HCT116 (cell line): ENCODE measurements at regions not wholly inside any gene's neighbourhood (a gene's known extent, or its start where the extent isn't known, plus 50 kb on each side); places are given as distances from the start of the nearest gene placed in this dataset.

Source experiments
- ATAC-seq: fragments of 200-7000 bp; cut with Tn5 transposase; 2 replicates; pipeline ENCODE4 v1.9.1; 2020; ENCODE audit warnings: mild to moderate bottlenecking, moderate library complexity
- BruUV-seq: library from RNA; stranded (reverse); fragments of 400-500 nt; replicated peaks from 2 replicates; lab custom pipeline; 2021; lab: Mats Ljungman, UMichigan
- CTCF ChIA-PET: fragments of 300-600 bp; sonication (Branson Sonifier 250); formaldehyde crosslinking; loops from one replicate; lab custom pipeline; 2021; ENCODE audit warnings: antibody characterized with exemption; lab: Charles Lee
- POLR2A ChIA-PET: fragments of 300-600, 350-600 bp; sonication (Branson Sonifier 250); formaldehyde crosslinking; loops from one replicate; lab custom pipeline; 2021; ENCODE audit warnings: antibody characterized with exemption; lab: Charles Lee
- RAD21 ChIA-PET, 2 experiments: fragments of 300-600 bp; sonication (Branson Sonifier 250); formaldehyde crosslinking; loops; one replicate each; lab custom pipeline; 2023; ENCODE audit warnings: low total read pairs in 2 of 2; ENCODE audit not compliant: uncharacterized antibody in 2 of 2, unreplicated experiment in 2 of 2, low non-redundant PET in 1 of 2; lab: Charles Lee
- DNase-seq: peaks from one replicate; pipeline ENCODE4 v3.0.0-alpha.2; 2010; ENCODE audit warnings: low read depth, low spot score
- H2AFZ ChIP-seq: fragments of 200-600 bp; shearing (Covaris generic), sonication (generic); 2 replicates; pipeline ENCODE4 v1.6.1; 2017; ENCODE audit warnings: low read depth, mixed run types, mixed read lengths, antibody characterized with exemption, low read length; ENCODE audit not compliant: poor library complexity, severe bottlenecking
- H3K27ac ChIP-seq: 2 replicates; pipeline ENCODE4 v1.5.1; 2012; ENCODE audit warnings: low read depth, low read length
- H3K27me3 ChIP-seq: fragments of 200-600 bp; sonication (generic); 2 replicates; pipeline ENCODE4 v1.6.1; 2016; ENCODE audit warnings: mixed run types, low read length, mixed read lengths; ENCODE audit not compliant: insufficient read depth
- H3K36me3 ChIP-seq, 2 experiments: fragments of 200-500 bp in 1 of 2; fragments of 200-600 bp in 1 of 2; sonication (Bioruptor generic) in 1 of 2; sonication (generic) in 1 of 2; 2 replicates each; pipeline versions ENCODE4 v1.5.1 to v1.6.1; 2014 to 2016; ENCODE audit warnings: low read length in 2 of 2, inconsistent platforms in 1 of 2, mixed read lengths in 1 of 2, mixed run types in 1 of 2; ENCODE audit not compliant: insufficient read depth in 2 of 2, control insufficient read depth in 1 of 2
- H3K4me1 ChIP-seq, 2 experiments: fragments of 200-600 bp in 1 of 2; sonication (generic) in 1 of 2; 2 replicates each; pipeline versions ENCODE4 v1.5.1 to v1.6.1; 2012 to 2017; ENCODE audit warnings: low read length in 2 of 2, inconsistent platforms in 1 of 2, mild to moderate bottlenecking in 1 of 2, mixed read lengths in 1 of 2, mixed run types in 1 of 2, moderate library complexity in 1 of 2; ENCODE audit not compliant: insufficient read depth in 2 of 2, control insufficient read depth in 1 of 2
- H3K4me2 ChIP-seq: fragments of 200-600 bp; sonication (generic); 2 replicates; pipeline ENCODE4 v1.6.1; 2017; ENCODE audit warnings: mixed run types, low read length, mixed read lengths
- H3K4me3 ChIP-seq, 2 experiments: fragments of 200-600 bp in 1 of 2; sonication (generic) in 1 of 2; replicated peaks in 1 of 2; 2 replicates each; pipeline ENCODE4 v1.5.1; 2011 to 2016; ENCODE audit warnings: low read length in 2 of 2, control low read depth in 1 of 2, low read depth in 1 of 2, mild to moderate bottlenecking in 1 of 2, mixed read lengths in 1 of 2, mixed run types in 1 of 2
- H3K79me2 ChIP-seq: fragments of 200-600 bp; sonication (generic); 2 replicates; pipeline ENCODE4 v1.6.1; 2017; ENCODE audit warnings: mild to moderate bottlenecking, mixed run types, low read length, moderate library complexity, mixed read lengths; ENCODE audit not compliant: insufficient read depth
- H3K9ac ChIP-seq: fragments of 200-600 bp; sonication (generic); 2 replicates; pipeline ENCODE4 v1.6.1; 2016; ENCODE audit warnings: low read length, mixed read lengths
- H3K9me2 ChIP-seq: fragments of 200-600 bp; sonication (generic), shearing (Covaris generic); 2 replicates; pipeline ENCODE4 v1.6.1; 2017; ENCODE audit warnings: mixed run types, mild to moderate bottlenecking, moderate library complexity; ENCODE audit not compliant: insufficient read depth
- H3K9me3 ChIP-seq, 2 experiments: fragments of 200-500 bp in 1 of 2; fragments of 200-600 bp in 1 of 2; sonication (Bioruptor generic) in 1 of 2; sonication (generic) in 1 of 2; 2 replicates each; pipeline ENCODE4 v1.6.1; 2014 to 2017; ENCODE audit warnings: low read length in 2 of 2, mixed read lengths in 2 of 2, inconsistent platforms in 1 of 2, low read depth in 1 of 2, mild to moderate bottlenecking in 1 of 2, mixed run types in 1 of 2, moderate library complexity in 1 of 2; ENCODE audit not compliant: control insufficient read depth in 1 of 2, insufficient read depth in 1 of 2
- H4K20me1 ChIP-seq: fragments of 200-600 bp; sonication (generic), shearing (Covaris generic); 2 replicates; pipeline ENCODE4 v1.6.1; 2017; ENCODE audit warnings: mixed run types, mild to moderate bottlenecking, moderate library complexity; ENCODE audit not compliant: insufficient read depth
- ATF3 ChIP-seq: IDR thresholded peaks from 2 replicates; pipeline ENCODE4 v1.6.1; 2012
- CBX3 ChIP-seq: IDR thresholded peaks from 2 replicates; pipeline ENCODE4 v1.6.1; 2012; ENCODE audit warnings: low read depth
- CEBPB ChIP-seq: IDR thresholded peaks from 2 replicates; pipeline ENCODE4 v1.6.1; 2012; ENCODE audit warnings: low read depth
- CTCF ChIP-seq, 3 experiments: fragments of 200-600 bp in 1 of 3; sonication (generic) in 1 of 3; IDR thresholded peaks in 2 of 3; conservative IDR thresholded peaks in 1 of 3; 2 replicates each; pipeline ENCODE4 v1.5.1; 2012 to 2017; ENCODE audit warnings: low read depth in 2 of 3, low read length in 2 of 3, antibody characterized with exemption in 1 of 3, borderline replicate concordance in 1 of 3, control low read depth in 1 of 3, mild to moderate bottlenecking in 1 of 3, mixed read lengths in 1 of 3, mixed run types in 1 of 3, moderate library complexity in 1 of 3; ENCODE audit not compliant: insufficient read depth in 1 of 3
- EGR1 ChIP-seq: IDR thresholded peaks from 2 replicates; pipeline ENCODE4 v1.6.1; 2012; ENCODE audit warnings: low read depth
- ELF1 ChIP-seq: IDR thresholded peaks from 2 replicates; pipeline ENCODE4 v1.6.1; 2012; ENCODE audit warnings: low read depth, borderline replicate concordance
- EZH2 ChIP-seq: fragments of 200-600 bp; sonication (generic); IDR thresholded peaks from 2 replicates; pipeline ENCODE4 v1.6.1; 2017; ENCODE audit warnings: antibody characterized with exemption, mixed run types
- EZH2phosphoT487 ChIP-seq: fragments of 200-600 bp; IDR thresholded peaks from 2 replicates; pipeline ENCODE4 v1.6.1; 2018; ENCODE audit warnings: antibody characterized with exemption, borderline replicate concordance
- FOSL1 ChIP-seq: IDR thresholded peaks from 2 replicates; pipeline ENCODE4 v1.6.1; 2012; ENCODE audit warnings: low read depth
- JUND ChIP-seq: IDR thresholded peaks from 2 replicates; pipeline ENCODE4 v1.6.1; 2012
- MAX ChIP-seq: IDR thresholded peaks from 2 replicates; pipeline ENCODE4 v1.6.1; 2012
- POLR2A ChIP-seq: IDR thresholded peaks from 2 replicates; pipeline ENCODE4 v1.7.0; 2011; ENCODE audit warnings: borderline replicate concordance; ENCODE audit not compliant: insufficient read depth, insufficient read length; ENCODE audit errors: extremely low read depth
- POLR2AphosphoS5 ChIP-seq: IDR thresholded peaks from 2 replicates; pipeline ENCODE4 v1.6.1; 2011; ENCODE audit warnings: mild to moderate bottlenecking, low read depth, low read length, moderate library complexity
- RAD21 ChIP-seq: IDR thresholded peaks from 2 replicates; pipeline ENCODE4 v1.6.1; 2012; ENCODE audit warnings: low read depth, mild to moderate bottlenecking
- REST ChIP-seq: IDR thresholded peaks from 2 replicates; pipeline ENCODE4 v1.6.1; 2012; ENCODE audit warnings: low read depth
- SIN3A ChIP-seq: IDR thresholded peaks from 2 replicates; pipeline ENCODE4 v1.6.1; 2012; ENCODE audit warnings: low read depth
- SRF ChIP-seq: IDR thresholded peaks from 2 replicates; pipeline ENCODE4 v1.6.1; 2012; ENCODE audit warnings: low read depth
- TCF7L2 ChIP-seq: IDR thresholded peaks from 2 replicates; pipeline ENCODE4 v1.7.0; 2011; ENCODE audit warnings: borderline replicate concordance, inconsistent platforms; ENCODE audit not compliant: insufficient read depth, insufficient read length; ENCODE audit errors: extremely low read depth
- YY1 ChIP-seq: IDR thresholded peaks from 2 replicates; pipeline ENCODE4 v1.6.1; 2011; ENCODE audit warnings: low read length, low read depth, moderate library complexity, mild to moderate bottlenecking; ENCODE audit not compliant: insufficient replicate concordance; ENCODE audit errors: extremely low read depth
- ZBTB33 ChIP-seq: IDR thresholded peaks from 2 replicates; pipeline ENCODE4 v1.6.1; 2011; ENCODE audit warnings: mild to moderate bottlenecking, low read length, moderate library complexity; ENCODE audit not compliant: insufficient replicate concordance; ENCODE audit errors: extremely low read depth
- intact Hi-C: fragments of 100-400 bp; cut with micrococcal nuclease; formaldehyde crosslinking; loops from 2 replicates; pipeline ENCODE4 v1.10.0; 2022

- RAD21 ChIA-PET: no interaction called here
- DNase-seq: no peak
- Histone ChIP-seq H3K4me1 (no peaks in the 10 kb centered on the region), H3K9ac (no peak overlapping the region), H4K20me1 (no peaks in the 10 kb centered on the region), H3K36me3 (no peaks in the 10 kb centered on the region), H3K27ac (no peak overlapping the region), H2AFZ (no peak overlapping the region), H3K4me3 (no peak overlapping the region), H3K79me2 (no peaks in the 10 kb centered on the region), H3K9me2 (no peaks in the 10 kb centered on the region), H3K9me3 (no peaks in the 10 kb centered on the region), H3K27me3 (no peaks in the 10 kb centered on the region), H3K4me2 (no peak overlapping the region)
- intact Hi-C loops: no loop called here
- CTCF ChIA-PET: interaction anchor here (1.2 kb wide), 1 partner anchor 9 kb away, joined by 3 read pairs; no protein-coding TSS in a partner anchor
- no peak for TF ChIP-seq MAX
- TF ChIP-seq CBX3: no peak
- TF ChIP-seq EZH2phosphoT487: no peak
- no peak for TF ChIP-seq TCF7L2
- no peak for TF ChIP-seq SIN3A
- TF ChIP-seq JUND: no peak
- no peak for TF ChIP-seq YY1
- no peak for TF ChIP-seq FOSL1
- TF ChIP-seq SRF: no peak
- no peak for TF ChIP-seq POLR2A
- no peak for TF ChIP-seq ATF3
- TF ChIP-seq EZH2: no peak
- TF ChIP-seq REST: no peak
- TF ChIP-seq CTCF (IDR thresholded peaks at IDR 0.05 in 2 of 3, conservative IDR thresholded peaks at IDR 0.05 in 1 of 3; ENCODE audit: borderline replicate concordance in 1 of 3, insufficient read depth in 1 of 3, low read depth in 2 of 3, low read length in 2 of 3): no peak
- TF ChIP-seq CEBPB: no peak
- no peak for TF ChIP-seq ZBTB33
- TF ChIP-seq POLR2AphosphoS5: no peak
- no peak for TF ChIP-seq ELF1
- no peak for TF ChIP-seq EGR1
- TF ChIP-seq RAD21: no peak
- POLR2A ChIA-PET: no interaction called here
- no peak for ATAC-seq
- no TSS peak for BruUV-seq
These were observed 584.5 kb downstream of the TMTC2 start for GRCh38 chr12:83271201-83271600.
